SU-DHL-6 (cell line): ENCODE measurements at regions not wholly inside any gene's neighbourhood (a gene's known extent, or its start where the extent isn't known, plus 50 kb on each side); places are given as distances from the start of the nearest gene placed in this dataset.

Experiments
- H2AFZ ChIP-seq: fragments of 200-600 bp; sonication (generic); 2 replicates; pipeline ENCODE4 v1.6.1; 2014; ENCODE audit warnings: low read depth, mild to moderate bottlenecking, moderate library complexity, mixed read lengths, antibody characterized with exemption, low read length; ENCODE audit not compliant: severe bottlenecking
- H3F3A ChIP-seq: fragments of 200-600 bp; shearing (Covaris generic); 2 replicates; pipeline ENCODE4 v1.6.0; 2016; ENCODE audit warnings: antibody characterized with exemption, mild to moderate bottlenecking; ENCODE audit not compliant: insufficient read depth
- H3K27ac ChIP-seq: fragments of 200-600 bp; sonication (generic); 2 replicates; pipeline ENCODE4 v1.5.1; 2016; ENCODE audit warnings: low read depth, mild to moderate bottlenecking, low read length, moderate library complexity, mixed read lengths
- H3K27me3 ChIP-seq: fragments of 200-600 bp; sonication (generic), shearing (Covaris generic); 2 replicates; pipeline ENCODE4 v1.6.0; 2014; ENCODE audit warnings: mild to moderate bottlenecking, low read length
- H3K36me3 ChIP-seq: fragments of 200-600 bp; sonication (generic); 2 replicates; pipeline ENCODE4 v1.6.1; 2014; ENCODE audit warnings: mild to moderate bottlenecking, low read length, mixed read lengths
- H3K4me2 ChIP-seq: fragments of 300-600, 200-600 bp; shearing (Covaris generic), sonication (generic); 2 replicates; pipeline ENCODE4 v1.6.0; 2014; ENCODE audit warnings: low read length, low read depth, mild to moderate bottlenecking; ENCODE audit not compliant: poor library complexity, severe bottlenecking
- H3K4me3 ChIP-seq: fragments of 200-600 bp; sonication (generic); 2 replicates; pipeline ENCODE4 v1.5.1; 2014; ENCODE audit warnings: antibody characterized with exemption, low read length, mild to moderate bottlenecking, mixed read lengths; ENCODE audit not compliant: insufficient read depth, poor library complexity, severe bottlenecking
- H3K79me2 ChIP-seq: fragments of 200-600 bp; sonication (generic); 2 replicates; pipeline ENCODE4 v1.6.1; 2014; ENCODE audit warnings: mild to moderate bottlenecking, low read length, moderate library complexity; ENCODE audit not compliant: insufficient read depth
- H3K9ac ChIP-seq: fragments of 200-600 bp; sonication (generic); 2 replicates; pipeline ENCODE4 v1.7.0; 2014; ENCODE audit warnings: mild to moderate bottlenecking, low read length
- H3K9me2 ChIP-seq: fragments of 200-600 bp; sonication (generic); replicated peaks from 2 replicates; pipeline ENCODE4 v1.6.1; 2014; ENCODE audit warnings: low read length; ENCODE audit not compliant: insufficient read depth
- H3K9me3 ChIP-seq: fragments of 200-600 bp; sonication (generic); 2 replicates; pipeline ENCODE4 v1.6.1; 2014; ENCODE audit warnings: low read length, mixed read lengths; ENCODE audit not compliant: insufficient read depth
- H4K20me1 ChIP-seq: fragments of 200-600 bp; sonication (generic); 2 replicates; pipeline ENCODE4 v1.6.1; 2014; ENCODE audit warnings: low read depth, mild to moderate bottlenecking, antibody characterized with exemption, low read length, moderate library complexity, mixed read lengths
- CTCF ChIP-seq: fragments of 200-600 bp; sonication (generic); IDR thresholded peaks from one replicate; pipeline ENCODE4 v1.5.1; 2017; ENCODE audit warnings: antibody characterized with exemption, mild to moderate bottlenecking, low read length, moderate library complexity; ENCODE audit not compliant: insufficient read depth, poor library complexity, severe bottlenecking
- EZH2phosphoT487 ChIP-seq: fragments of 200-600 bp; sonication (generic), shearing (Covaris generic); conservative IDR thresholded peaks from 2 replicates; pipeline ENCODE4 v1.6.1; 2018; ENCODE audit warnings: mild to moderate bottlenecking, antibody characterized with exemption, low read length, moderate library complexity, mixed read lengths

- Histone ChIP-seq H3F3A (no peaks in the 10 kb centered on the region), H3K9me3 (no peaks in the 10 kb centered on the region), H3K9me2 (no peaks in the 10 kb centered on the region), H4K20me1 (no peaks in the 10 kb centered on the region), H3K9ac (no peak overlapping the region), H2AFZ (no peak overlapping the region), H3K27me3 (0 out of 2 replicates have a peak, but pooled peaks cover 3% of the 10 kb centered on the region), H3K36me3 (no peaks in the 10 kb centered on the region), H3K79me2 (no peaks in the 10 kb centered on the region), H3K4me3 (no peak overlapping the region), H3K4me2 (no peak overlapping the region), H3K27ac (no peak overlapping the region)
- TF ChIP-seq EZH2phosphoT487 (no peak), CTCF (no peak)
Observed at GRCh38 chr2:121007490-121007853, 271.8 kb downstream of the GLI2 start.

- Histone ChIP-seq H3K9me3 (no peaks in the 10 kb centered on the region), H3K4me2 (no peak overlapping the region), H4K20me1 (no peaks in the 10 kb centered on the region), H3K9ac (no peak overlapping the region), H3K9me2 (no peaks in the 10 kb centered on the region), H3K79me2 (no peaks in the 10 kb centered on the region), H3K27me3 (0 out of 2 replicates have a peak, but pooled peaks cover 3% of the 10 kb centered on the region), H3F3A (no peaks in the 10 kb centered on the region), H3K27ac (no peak overlapping the region), H3K4me3 (no peak overlapping the region), H3K36me3 (no peaks in the 10 kb centered on the region), H2AFZ (no peak overlapping the region)
- TF ChIP-seq CTCF (no peak), EZH2phosphoT487 (no peak)
Observed at GRCh38 chr2:121008975-121009374, 273.3 kb downstream of the GLI2 start.

GRCh38 chr2:121010998-121011397 lies 274.0 kb downstream of the TFCP2L1 start:
- TF ChIP-seq CTCF (no peak), EZH2phosphoT487 (no peak)
- H3K9ac ChIP-seq = no peak overlapping the region
- H3K27ac ChIP-seq = no peak overlapping the region
- H4K20me1 ChIP-seq = no peaks in the 10 kb centered on the region
- no peak overlapping the region for H2AFZ ChIP-seq
- H3K9me2 ChIP-seq = no peaks in the 10 kb centered on the region
- H3F3A ChIP-seq = no peaks in the 10 kb centered on the region
- H3K27me3 ChIP-seq = 0 out of 2 replicates have a peak, but pooled peaks cover 3% of the 10 kb centered on the region
- H3K4me3 ChIP-seq = no peak overlapping the region
- no peaks in the 10 kb centered on the region for H3K79me2 ChIP-seq
- no peaks in the 10 kb centered on the region for H3K9me3 ChIP-seq
- no peak overlapping the region for H3K4me2 ChIP-seq
- H3K36me3 ChIP-seq = no peaks in the 10 kb centered on the region
